SHP77 treated with DMSO at 0.1 percent for 48 hours (cell line): ENCODE measurements at regions not wholly inside any gene's neighbourhood (a gene's known extent, or its start where the extent isn't known, plus 50 kb on each side); places are given as distances from the start of the nearest gene placed in this dataset.

Experiments
- DNase-seq: peaks from one replicate; lab custom pipeline; 2025; lab: John Stamatoyannopoulos, UW

GRCh38 chr2:239883326-239884050, 141.7 kb downstream of the NDUFA10 start:
- DNase-seq = no peak

GRCh38 chr2:239882781-239883180, 142.4 kb downstream of the NDUFA10 start:
- no peak for DNase-seq

DNA sequence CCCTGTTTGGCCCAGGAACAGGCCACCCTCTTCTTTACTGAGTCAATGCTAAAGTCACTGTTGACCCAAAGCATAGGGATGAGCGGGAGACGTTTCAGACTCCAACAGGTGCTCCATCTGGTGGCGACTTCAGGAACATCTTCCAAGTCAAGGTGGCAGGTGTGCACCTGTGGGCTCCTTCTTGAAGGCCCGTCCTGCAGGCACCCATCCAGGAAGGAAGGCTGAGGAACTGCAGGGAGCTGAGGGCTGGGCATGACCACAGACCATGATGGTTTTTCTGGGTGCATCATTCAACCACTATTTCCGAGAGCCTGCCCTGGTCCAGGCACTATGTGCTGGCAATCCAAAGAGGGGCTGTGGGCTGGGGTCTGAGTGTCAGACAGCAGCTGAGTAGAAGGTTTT, 142.8 kb downstream of the NDUFA10 start:
- no peak for DNase-seq

- DNase-seq = no peak
Measured at GRCh38 chr2:239881561-239882320, 143.4 kb downstream of the NDUFA10 start.

GRCh38 chr2:239881031-239881471, 144.1 kb downstream of the NDUFA10 start:
- DNase-seq = no peak

GRCh38 chr2:239880396-239880795, 144.7 kb downstream of the NDUFA10 start:
- DNase-seq = no peak

DNA sequence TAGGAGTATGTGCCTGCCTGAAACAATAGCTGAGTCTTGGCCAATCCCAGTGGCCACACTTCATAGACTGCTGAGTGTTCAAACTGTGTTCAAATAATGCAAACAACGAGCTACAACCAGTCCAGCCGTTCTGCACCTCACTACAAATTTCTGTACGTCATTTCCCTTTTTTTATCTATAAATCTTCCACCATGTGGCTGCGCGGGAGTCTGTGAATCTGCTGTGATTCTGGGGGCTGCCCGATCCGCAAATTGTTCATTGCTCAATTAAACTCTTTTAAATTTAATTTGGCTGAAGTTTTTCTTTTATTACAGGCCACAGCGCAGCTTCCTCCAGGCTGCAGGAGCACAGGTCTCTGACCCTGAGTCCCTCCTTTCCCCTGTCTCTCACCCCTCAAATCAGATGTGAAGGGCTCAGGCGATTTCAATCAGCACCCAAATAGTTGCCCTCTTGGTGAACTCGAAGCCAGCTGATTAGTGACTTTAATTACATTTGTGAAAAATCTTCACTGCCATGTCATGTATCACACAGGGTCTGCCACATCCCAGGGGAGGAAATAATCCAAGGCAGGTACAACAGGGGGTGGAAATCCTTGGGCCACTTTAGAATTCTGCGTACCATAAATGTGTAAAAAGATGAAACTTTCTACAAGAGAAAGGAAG, 145.6 kb downstream of the NDUFA10 start:
- DNase-seq = no peak

GRCh38 chr2:239878686-239879085, 146.5 kb downstream of the NDUFA10 start:
- no peak for DNase-seq

GRCh38 chr2:239876948-239877289, 148.2 kb downstream of the NDUFA10 start:
- no peak for DNase-seq

DNA sequence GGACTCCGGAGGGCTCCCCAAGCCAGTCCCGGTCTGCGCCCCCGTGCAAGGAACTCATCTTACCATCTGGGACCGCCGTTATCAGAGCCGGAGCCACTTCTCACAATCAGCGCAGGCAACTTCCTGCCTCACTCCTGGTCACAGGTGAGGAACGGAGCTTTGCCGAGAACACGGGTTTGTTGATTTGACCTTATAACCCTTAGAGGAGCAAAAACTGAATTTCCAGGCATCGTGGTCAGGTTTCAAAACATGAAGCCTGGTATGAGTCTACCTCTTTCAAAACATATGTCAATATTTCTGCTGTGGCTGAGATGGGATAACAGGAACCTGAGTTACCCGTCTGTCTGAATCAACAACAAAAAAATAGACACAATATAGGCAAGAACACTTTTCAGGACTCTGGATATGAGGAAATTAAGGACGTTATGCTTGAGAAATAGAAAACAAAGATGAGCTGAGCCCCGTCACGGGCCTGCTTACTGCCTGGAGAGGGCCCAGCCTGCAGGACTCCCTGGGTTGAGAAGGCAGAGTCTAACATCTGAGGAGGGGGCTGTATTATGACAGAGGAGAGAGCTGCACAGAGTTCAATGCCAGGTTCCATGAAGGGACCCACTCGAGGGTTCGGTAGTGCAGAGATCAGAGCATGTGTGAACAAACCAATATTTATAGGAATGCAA, 148.7 kb downstream of the NDUFA10 start:
- no peak for DNase-seq

DNA sequence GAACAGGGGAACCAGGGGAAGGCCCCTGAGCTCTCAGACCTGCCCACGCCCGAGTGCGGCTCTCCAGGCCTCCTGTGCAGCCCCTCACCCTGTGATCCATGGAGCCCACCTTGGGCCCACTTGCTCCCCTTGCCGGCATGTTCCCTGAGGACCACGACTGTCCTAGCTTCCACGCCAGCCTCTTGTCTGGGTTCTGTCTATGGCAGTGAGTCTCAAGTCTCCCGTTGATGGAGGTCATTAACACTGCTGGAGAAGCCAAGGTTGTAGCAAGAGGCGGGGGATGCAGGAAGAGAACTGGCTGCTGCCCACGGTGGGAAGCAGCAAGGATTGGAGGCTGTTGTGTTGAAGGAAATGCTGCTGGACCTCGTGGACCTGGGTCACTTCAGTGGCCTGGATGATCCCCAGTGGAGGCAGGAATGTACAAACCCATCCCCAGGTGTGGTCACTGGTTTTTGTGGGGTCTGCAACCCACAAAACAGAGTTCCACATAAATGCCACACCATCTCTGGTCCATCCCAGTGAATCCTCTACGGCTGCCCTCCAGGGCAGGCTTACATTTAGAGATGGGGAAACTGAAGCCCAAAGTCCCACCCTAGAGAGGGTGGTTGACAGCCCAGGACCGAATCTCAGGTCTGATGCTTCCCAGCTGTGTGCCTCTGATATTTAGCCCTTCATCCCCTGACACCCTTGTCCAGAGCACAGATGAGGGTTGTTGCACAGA, 150.3 kb downstream of the NDUFA10 start:
- no peak for DNase-seq

- DNase-seq = no peak
Measured at GRCh38 chr2:239873656-239874635, 151.2 kb downstream of the NDUFA10 start.

DNA sequence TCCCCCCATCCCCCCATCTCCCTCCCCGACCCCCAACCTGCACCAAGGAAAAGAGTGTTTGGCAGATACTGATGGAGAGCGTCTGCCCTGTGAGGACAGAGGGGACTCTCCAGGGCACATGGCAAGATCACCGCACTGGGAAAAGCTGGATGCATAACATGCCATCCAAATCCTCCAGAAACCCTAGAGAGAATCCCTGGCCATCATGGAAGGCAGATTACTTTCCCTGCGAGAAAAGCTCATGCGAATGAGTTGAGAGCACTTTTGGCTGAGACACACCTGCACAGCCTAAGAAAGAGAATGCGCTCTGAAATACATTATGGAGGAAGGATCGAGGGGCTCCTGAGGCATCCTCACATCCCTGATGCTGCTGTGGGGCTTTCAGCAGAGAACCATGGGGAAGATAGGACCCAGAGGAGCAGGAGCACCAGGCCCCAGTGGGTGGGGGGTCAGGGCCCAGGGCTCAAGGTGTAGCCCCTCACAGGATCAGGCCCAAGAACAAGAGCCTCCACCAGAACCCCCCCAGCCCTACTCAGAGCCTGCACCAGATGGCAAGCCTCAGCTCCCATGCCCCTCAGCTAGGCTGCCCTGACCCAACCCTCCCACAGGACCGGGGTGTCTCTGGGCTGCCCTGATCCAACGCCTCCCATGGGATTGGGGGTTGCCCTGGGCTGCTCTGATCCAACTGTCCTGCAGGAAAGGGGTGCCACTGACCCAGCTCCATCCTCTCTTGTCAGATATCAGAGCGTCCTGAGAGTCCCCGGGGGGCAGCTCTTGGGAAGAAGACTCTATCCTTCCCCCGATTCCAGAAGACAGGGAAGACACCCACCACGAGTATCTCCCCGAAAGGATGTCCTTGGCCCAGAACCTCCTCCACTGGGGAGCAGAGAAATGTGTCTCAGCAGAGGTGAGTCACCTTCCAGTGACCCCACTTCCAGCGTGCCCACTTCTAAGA, 153.4 kb downstream of the NDUFA10 start:
- DNase-seq = no peak

GRCh38 chr2:239870863-239871262, 154.3 kb downstream of the NDUFA10 start:
- DNase-seq = no peak

GRCh38 chr2:239870276-239870675, 154.9 kb downstream of the NDUFA10 start:
- no peak for DNase-seq

DNA sequence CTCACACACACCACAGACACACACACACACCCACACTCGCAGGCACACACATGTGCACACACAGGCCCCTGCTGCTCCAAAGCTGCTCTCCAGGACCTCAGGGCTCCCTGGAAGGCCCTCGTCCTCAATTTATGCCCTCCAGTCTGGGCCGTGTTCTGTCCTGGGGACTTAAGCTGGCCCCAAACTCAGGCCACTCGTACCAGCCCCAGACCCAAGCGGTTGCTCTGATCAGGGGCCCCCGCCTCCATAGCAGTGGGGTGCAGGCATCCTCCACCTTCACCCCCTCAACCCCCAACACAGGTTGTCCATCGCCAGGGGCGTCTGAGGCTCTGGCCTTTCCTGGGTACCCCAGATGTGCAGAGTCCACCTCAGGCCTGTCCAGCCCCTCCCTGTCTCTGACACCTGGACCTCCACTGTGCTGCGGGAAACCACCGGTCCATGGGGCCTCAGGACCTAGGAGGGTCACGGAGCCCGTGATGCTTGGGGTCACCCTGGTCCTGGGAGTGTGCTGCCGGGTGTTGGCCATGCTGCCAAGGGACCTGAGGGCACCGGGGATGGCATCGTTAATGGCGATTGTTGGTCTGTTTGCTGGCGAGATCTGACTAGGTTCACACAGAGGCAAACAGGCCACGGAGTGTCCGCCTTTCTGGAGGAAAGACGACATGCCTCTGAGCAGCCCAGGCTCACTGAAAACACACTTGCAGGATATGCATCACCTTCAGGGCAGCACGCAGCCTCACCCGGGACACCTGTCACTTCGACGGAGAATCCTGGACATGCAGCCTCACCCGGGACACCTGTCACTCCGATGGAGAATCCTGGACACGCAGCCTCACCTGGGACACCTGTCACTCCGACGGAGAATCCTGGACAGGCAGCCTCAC, 155.6 kb downstream of the NDUFA10 start:
- DNase-seq = no peak

DNA sequence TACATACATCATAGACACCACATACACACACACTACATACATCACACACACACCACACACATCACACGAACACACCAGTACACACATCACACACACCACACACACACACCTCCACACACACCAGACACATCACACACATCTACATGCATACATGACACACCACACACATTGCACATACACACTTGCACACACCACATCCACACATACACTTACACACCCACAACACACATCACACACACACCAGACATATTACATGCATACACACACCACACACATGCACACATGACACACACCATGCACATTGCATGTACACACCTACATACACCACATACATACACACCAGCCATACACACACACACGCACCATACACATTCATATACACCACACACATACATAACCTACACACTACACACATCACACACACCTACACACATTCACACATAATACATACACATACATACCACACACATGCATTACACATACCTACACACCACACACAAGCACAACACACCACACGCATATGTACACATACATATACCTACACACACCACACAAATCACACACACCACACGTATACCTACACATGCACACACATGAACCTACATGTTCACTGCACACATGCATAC, 156.5 kb downstream of the NDUFA10 start:
- no peak for DNase-seq

- no peak for DNase-seq
Measured at GRCh38 chr2:239866778-239867177, 158.4 kb downstream of the NDUFA10 start.
